HG03196 (cell line): ENCODE measurements at regions not wholly inside any gene's neighbourhood (a gene's known extent, or its start where the extent isn't known, plus 50 kb on each side); places are given as distances from the start of the nearest gene placed in this dataset.

Source experiments
- ATAC-seq: cut with Tn5 transposase; IDR thresholded peaks from one replicate; pipeline ENCODE4 v1.9.1; 2021; ENCODE audit not compliant: unreplicated experiment

DNA sequence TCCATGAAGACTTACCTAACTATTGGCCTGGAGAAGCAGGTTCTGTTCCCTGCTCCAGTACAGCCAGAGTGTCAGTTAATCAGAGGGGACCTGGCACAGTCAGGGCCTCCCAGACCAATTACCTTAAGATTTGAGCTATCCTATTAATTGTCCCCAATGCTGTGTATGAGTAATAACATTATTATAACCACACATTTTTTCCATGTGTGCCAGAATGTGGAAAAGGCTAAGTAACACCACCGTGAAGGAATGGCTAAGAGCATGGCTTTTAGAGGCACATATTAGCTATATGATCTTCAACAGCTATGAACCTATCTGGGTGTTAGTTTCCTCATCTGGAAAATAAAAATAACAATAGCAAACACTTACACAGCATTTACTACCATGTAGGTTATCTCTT lies 111.1 kb upstream of the RAP1B start:
- no peak for ATAC-seq

DNA sequence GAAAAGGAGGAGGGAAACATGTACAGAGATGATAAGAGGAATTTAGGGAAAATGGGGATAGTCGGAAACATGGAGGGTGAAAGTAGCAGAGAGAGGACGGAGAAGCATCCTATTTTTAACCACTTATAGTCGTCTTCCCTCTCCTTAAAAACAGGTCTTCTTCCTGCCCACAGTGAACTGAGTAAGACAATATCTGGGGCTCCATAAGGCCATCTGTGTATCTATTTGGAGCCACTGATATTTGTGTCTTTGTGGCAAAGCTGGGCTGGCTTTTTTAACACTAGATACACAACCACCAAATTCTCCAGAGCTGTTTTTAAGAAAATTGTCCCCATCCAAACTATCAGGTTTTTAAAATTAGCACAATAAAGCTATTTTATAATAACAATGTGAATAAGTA lies 109.5 kb upstream of the RAP1B start:
- no peak for ATAC-seq

DNA sequence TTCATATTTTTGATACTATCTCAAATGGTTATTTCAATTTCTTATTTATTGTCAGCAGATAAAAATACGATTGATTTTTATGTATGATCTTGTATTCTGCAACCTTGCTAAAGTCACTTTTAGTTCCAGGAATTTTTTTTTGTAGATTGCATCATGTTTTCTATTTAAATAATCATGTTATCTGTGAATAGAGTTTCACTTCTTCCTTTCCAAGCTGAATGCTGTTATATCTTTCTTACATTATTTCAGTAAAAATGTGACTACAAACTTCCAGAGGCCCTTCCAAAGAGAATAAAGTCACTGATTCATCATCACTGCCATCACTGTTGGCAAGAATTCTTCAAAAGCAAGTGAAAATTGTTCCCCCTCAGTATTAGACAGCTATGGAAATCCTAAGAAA lies 104.7 kb upstream of the RAP1B start:
- ATAC-seq = no peak

DNA sequence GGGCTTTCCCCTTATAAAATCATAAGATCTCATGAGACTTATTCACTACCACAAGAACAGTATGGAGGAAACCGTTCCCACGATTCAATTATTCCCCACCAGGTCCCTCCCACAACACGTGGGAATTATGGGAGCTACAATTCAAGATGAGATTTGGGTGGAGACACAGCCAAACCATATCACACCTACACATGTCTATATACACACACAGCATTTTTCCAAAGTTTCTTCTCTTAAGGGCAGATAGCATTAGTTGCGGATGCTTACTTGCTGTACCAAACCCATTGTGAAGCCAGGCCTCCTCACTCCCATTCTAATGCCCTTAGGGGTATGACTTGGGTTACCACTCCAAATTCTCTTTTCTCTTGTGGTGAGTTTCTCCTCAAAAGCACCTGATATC lies 104.1 kb upstream of the RAP1B start:
- ATAC-seq = no peak

DNA sequence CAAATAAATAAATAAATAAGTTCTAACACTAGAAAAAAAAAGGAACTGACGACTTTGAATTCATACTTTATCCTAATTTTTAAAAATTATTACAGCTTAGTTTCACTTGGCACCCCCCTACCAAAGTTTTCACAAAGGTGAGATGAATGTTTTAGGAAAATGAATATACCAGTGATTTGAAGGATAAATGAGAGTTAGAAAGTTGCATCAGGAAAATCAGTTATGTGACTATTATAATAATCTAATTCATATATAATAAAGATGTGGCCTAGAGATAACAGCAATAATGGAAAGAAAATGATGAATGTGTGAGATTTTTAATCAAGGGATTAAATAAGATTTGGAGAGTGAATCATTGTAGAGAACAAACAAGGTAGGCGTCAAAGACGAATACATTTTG lies 103.0 kb upstream of the RAP1B start:
- no peak for ATAC-seq

DNA sequence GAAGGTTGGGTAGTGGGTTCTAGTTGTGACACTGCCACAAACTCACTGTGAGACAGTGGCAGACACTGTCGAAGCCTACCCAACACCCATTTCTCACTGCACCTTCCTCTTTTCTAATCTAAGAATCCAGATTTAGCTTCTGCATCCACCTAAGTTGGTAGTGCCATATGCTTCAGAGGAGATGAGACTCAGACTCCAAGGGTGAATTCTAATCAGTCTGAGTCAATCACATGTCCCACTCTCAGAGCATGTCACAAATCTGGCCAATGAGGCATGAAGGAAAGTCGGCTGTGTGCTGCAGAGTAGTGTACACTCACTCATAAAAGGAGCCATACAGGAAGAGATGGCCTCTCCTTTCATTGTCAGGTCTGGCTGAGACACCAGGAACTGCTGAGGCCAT lies 102.1 kb upstream of the RAP1B start:
- no peak for ATAC-seq

DNA sequence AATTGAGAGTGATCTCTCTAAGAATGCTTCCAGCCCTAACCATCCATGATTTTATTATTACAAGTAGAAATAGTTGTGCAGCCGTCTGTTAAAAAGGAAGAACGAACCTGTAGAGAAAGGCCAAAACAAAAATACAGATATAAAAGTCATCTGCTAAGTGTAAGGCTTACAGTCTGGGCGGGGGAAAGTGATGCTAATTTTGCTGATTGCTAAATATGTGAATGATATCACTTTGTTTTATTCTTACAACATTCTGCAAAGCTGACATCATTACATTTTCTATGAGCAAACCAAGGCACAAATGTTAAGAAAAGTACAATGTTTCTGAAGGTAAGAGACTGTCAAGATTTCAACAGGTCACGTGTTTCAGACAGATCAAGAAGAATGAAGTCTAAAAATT lies 101.5 kb upstream of the RAP1B start:
- no peak for ATAC-seq

DNA sequence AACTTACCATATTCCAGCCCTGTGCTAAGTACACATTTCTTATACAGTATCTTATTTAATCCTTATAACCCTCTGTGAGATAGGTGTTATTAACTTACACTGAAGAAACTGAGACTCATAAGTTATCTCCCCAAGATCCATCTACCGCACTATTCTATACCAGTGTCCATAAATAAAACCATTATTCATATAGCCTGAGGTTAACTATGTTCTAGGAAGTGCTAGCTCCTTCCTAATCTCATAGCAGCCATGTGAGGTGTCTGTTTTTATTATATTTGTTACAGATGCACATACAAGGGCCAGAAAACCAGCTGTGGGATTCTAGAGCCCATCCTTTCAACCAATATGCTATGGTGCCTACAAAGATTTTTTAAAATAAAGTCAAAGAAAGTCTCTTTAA lies 100.3 kb upstream of the RAP1B start:
- ATAC-seq = no peak

DNA sequence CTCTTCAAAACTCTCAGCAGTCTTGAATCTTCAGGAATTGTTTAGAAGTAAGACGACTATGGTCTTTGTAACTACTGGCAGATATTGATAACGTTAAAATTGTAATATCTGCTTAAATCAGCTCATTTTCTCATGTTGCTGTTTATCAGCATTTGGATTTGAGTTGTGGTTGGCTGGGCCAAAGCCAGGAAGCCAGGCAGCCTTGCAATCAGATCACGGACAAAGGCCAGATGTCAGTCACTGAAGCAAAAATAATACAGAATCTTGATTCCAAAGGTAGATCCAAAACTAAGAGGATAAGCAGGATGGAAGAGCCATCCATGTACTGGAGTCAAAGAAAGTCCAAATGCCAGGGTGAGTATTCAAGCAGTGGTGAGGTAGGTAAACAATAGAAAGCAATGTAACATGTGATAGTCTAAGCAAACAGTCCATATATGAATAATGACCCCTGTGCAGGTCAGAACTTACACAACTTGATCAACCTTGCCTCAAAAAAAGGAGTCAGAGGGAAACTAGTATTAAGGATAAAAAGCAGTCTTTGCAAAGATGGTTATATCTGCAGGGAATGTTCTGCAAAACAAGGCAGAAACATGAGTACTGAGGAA lies 95.8 kb upstream of the RAP1B start:
- no peak for ATAC-seq

DNA sequence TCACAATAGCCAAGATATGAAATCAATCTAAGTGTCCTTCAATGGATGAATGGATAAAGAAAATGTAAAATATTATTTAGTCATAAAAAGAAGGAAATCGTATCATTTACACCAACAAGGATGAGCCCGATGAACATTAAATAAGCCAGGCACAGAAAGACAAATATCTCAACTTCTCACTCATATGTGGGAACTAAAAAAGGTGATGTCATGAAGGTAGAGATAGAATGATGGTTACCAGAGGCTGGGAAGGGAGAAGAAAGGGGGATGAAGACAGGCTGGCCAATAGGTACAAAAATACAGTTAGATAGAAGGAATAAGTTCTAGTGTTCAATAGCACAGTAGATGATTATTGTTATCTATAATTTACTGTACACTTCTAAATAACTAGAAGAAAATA lies 94.9 kb upstream of the RAP1B start:
- ATAC-seq = no peak

DNA sequence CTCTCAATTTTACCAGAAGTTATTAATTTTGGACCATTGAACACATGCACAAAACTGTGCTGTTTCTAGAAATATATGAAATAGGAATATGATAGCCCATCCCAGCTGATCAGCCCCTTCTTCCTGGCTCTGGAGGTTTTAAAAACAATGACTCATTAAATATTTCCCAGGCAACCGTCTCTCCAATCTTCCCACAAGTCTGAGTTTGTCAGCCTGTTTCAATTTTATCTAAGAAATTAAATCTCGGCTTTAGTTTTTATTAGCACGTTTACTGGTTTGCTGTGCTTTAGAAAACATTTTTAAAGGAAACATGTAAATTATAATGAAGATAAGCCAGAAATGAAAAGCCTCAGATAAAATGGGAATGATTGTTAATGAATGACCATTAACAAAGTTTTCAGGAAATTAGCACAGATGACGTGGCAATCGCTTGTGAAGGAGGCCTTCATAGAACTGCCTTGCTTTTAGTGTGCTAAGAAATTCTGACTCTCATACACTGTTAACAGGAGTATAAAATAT lies 89.3 kb upstream of the RAP1B start:
- ATAC-seq = no peak

DNA sequence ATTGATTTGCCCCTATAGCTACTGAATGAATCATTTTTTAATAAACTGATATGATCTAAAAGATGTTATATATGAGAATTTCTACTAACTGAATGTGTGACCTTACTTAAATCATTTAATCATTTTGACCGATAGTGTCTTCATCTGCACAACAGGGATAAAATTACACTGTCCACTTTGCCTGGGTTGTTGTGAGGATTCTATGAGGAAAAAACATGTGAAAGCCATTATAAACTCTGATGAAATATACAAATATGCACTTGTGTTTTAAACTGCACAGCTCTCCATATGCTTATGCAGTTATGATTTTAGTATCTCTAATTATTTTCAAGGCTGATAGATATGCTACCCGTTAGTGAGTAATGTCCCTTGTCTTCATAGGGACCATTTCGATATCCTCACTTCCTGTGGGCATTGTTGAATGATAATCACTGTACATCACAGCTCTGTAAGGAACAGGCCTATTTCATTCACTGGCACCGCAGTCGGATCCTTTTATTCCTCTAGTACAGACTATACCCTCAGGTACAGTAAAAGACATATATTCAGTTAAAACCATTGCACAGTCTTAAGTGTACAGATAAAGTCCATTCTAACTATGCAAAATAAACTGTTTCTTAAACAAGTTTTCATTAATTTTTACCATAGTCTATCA lies 88.7 kb upstream of the RAP1B start:
- no peak for ATAC-seq

DNA sequence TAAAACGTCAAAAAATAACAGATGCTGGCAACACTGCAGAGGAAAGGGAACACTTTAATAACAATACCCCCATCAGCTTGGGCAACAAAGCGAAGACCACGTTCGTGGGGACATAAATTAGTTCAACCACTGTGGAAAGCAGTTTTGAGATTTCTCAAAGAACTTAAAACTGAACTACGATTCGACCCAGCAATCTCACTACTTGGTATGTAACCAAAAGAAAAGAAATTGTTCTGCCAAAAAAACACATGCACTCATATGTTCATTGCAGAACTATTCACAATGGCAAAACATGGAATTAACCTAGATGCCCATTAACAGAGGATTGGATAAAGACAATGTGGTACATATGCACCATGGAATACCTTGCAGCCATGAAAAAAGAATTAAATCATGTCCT lies 81.2 kb upstream of the RAP1B start:
- ATAC-seq = no peak

DNA sequence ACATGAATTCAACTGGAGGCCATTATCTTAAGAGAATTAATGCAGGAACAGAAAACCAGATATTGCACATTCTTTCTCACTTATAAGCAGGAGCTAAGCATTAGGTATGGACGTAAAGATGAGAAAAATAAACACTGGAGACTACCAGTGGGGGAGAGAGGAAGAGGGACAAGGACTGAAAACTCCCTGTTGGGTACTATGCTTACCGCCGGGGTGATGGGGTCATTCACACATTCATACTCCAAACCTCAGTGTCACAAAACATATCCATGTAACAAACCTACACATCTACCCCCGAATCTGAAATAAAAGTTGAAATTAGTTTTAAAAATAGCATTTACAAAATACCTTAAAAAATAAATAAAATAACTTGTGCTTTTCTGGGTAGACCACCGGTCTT lies 80.8 kb upstream of the RAP1B start:
- ATAC-seq = no peak

DNA sequence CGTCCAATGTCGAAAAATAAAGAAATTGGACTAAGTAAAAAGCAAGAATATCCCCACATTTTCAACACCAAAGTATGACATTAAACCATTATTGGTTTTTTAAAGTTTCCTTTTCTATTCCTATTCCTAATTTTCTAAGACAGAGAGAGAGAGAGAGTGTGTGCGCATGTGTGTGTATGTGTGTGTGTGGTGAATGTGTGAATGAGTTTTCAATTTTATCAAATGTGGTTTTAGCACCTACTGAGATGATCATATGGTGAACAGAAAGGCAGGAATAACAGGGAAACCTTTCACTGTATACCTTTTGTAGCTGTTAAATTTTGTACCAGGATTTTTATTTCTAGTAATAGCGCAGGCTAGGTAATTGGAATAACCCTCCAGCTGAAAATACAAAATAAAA lies 80.4 kb upstream of the RAP1B start:
- ATAC-seq = no peak

DNA sequence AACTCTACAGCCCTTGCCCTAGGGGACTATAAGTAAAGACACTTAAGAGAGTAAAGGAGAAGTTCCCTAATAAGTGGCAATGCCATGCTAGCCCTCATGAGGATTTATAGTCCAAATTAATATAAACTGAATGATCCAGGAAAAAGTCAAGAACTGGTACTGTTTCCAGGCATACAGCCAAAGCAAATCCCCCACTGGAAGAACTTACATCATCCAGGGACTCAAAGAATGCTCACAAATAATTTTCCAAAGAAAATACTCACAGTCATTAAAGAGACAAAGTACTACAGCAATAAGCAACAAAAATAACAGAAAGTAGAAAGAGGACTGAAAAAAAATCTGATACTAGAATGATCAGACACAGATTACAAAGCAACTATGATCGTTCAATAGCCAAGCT lies 79.7 kb upstream of the RAP1B start:
- no peak for ATAC-seq

DNA sequence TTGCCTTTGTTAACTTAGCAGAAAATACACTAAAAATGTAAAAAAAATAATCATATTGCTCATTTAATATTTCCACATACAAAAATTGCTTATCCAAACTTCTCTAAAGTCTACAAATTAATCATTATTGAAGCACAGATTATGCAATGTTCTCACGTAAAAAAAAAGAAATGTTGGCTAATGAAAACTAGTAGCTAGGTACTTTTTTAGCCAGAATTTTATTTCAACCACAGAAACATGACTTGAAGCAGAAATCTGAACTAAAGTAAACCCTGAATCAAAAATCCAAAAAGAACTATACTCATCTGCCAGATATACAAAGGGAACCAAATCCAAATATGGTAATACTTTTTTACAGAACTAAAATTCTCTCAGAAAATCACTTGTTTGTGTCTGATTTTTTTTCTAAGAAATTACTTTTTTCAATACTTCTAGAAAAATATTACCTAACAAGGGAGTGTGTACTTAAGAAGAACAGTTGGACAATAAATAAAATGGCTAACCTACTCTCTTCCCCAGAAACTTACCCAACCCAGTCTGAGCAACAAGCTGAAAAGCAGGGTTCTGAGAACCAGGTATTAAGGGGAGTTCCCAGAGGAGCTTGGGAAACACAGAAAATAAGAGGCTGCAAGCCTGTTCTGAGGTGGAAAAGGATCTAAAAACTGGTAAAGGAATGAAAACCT lies 78.4 kb upstream of the RAP1B start:
- ATAC-seq = no peak

DNA sequence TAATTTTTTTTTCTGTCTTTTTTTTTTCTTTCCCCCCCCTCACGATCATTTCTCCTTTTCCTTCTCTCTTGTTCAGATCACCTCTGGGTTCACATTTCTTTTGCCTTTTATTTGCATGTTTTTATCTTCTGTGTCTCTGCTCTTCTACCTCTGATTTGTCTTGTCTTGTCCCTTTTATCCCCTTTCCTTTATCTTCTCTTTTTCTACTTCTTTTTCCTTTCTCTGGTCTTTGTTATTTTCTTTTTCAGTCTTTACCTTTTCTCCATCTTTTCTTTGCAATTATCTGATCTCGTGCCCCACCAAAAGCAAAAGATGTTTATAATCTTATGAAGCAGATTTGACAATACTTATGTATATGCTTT lies 77.8 kb upstream of the RAP1B start:
- no peak for ATAC-seq

DNA sequence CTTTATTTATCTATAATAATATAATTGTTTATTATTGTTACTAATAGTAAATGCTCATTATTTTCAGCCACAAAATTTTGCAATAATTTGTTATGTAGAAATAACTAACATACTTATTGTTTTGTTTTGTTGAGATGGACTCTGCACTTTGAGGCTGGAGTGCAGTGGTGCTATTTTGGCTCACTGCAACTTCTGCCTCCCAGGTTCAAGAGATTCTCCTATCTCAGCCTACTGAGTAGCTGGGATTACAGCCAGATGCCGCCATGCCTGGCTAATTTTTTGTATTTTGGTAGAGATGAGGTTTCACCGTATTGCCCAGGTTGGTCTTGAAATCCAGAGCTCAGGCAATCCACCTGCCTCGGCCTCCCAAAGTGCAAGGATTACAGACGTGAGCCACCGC lies 76.6 kb upstream of the RAP1B start:
- ATAC-seq = no peak

DNA sequence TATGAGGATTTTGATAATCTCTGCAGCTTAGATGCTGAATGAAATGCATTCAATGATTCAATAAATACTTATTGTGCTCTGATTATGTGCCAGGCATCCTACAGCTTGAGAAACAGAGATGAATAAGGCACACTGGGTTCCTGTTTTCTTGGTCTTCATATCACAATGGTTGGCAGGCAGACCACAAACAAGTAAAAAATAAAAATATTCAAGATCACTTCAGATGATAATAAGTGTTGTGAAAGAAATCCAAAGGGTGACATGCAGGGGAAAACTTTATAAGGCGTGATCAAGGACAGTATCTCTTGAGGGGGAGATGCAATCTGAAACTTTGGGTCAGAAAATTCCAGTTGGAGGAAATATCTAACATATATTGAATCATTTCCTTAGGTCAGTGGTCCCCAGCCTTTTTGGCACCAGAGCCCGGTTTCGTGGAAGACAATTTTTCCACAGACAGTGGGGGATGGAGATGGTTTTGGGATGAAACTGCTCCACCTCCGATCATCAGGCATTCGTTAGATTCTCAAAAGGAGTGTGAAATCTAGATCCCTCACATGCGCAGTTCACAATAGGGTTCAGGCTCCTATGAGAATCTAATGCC lies 73.7 kb upstream of the RAP1B start:
- no peak for ATAC-seq

DNA sequence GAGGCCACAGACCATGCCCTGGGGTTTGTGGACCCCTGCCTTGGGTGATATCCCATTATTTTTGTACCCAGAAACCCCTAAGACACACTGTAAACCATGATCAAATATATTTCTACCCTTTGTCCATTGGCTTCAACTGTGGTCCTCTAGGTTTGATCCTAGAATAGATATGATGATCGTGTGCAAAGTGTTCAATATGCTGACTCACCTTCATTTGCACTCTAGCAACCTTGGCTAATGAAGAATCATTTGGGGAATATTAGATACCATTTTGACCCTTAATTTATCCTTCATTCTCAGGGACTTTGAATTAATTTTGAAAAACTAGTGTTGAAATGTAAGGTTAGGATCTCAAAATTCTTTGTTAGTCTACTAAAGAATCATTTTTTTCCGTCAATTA lies 73.1 kb upstream of the RAP1B start:
- no peak for ATAC-seq
